ENCODE measurements at regions not wholly inside any gene's neighbourhood (a gene's known extent, or its start where the extent isn't known, plus 50 kb on each side); places are given as distances from the start of the nearest gene placed in this dataset.

- TF ChIP-seq POLR2A (IDR thresholded peaks at IDR 0.05) (no peak), CTCF (IDR thresholded peaks at IDR 0.05) (no peak)
These were observed 252.2 kb upstream of the SP4 start for GRCh38 chr7:21175714-21176113.
